Kasumi-1 (cell line): ENCODE measurements at regions not wholly inside any gene's neighbourhood (a gene's known extent, or its start where the extent isn't known, plus 50 kb on each side); places are given as distances from the start of the nearest gene placed in this dataset.
"Not testable (repeated sequence)": the region's sequence is repeated elsewhere in the genome, so short reads cannot be mapped to it uniquely, and the experiment has no call there.

ENCODE experiments used
- DNase-seq, 2 experiments: peaks; one replicate each; lab custom pipeline; 2025; lab: John Stamatoyannopoulos, UW

DNA sequence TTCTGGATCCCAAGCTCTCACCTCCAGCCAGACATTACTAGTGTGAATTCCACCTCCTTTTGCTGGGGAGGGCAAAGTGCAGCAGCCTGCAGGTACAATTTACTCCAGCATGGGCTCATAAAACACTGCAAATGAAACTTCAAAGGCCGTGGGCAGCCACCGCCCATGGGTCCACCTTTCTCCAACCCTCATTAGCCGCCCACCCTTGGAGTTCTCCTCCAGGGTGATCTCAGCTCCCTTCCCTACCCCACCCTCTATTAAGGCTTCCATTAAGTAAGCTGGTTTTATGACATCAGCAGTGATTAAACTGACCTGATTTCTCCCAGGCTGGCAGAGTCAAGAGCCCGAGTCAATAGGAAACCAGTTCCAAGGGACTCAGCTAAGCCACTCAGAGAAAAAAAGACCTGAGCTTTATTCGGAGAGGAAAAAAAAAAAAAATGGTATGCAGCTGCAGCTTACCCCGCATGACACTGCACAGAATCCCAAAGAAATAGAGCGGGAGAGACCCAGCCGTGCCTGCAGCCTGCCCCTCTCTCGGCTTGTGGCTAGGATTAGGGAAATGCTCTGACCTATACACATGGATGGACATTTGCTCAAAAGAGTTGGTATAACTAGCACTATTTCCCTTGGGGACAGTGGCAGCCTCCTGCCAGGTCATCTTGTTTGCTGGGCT, 319.6 kb downstream of the PTTG2 start:
- DNase-seq, result no peak

DNA sequence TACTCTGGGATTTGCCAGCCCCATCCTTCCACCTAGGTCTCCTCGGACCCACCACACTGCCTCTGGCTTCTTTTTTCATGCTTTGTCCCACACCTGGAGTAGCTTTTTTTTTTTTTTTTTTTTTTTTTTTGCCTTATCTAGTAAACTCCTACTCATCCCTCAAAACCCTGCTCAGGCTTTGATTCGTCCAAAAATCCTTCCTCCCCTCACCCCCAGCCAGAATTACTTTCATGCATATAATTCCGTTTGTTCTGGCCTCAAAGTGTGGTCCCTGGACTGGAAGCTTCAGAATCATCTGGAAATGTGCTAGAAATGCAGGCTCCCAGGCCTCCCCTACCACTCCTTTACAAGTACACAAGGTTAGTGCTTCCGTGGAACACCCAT, 320.1 kb downstream of the PTTG2 start:
- no peak for DNase-seq

DNA sequence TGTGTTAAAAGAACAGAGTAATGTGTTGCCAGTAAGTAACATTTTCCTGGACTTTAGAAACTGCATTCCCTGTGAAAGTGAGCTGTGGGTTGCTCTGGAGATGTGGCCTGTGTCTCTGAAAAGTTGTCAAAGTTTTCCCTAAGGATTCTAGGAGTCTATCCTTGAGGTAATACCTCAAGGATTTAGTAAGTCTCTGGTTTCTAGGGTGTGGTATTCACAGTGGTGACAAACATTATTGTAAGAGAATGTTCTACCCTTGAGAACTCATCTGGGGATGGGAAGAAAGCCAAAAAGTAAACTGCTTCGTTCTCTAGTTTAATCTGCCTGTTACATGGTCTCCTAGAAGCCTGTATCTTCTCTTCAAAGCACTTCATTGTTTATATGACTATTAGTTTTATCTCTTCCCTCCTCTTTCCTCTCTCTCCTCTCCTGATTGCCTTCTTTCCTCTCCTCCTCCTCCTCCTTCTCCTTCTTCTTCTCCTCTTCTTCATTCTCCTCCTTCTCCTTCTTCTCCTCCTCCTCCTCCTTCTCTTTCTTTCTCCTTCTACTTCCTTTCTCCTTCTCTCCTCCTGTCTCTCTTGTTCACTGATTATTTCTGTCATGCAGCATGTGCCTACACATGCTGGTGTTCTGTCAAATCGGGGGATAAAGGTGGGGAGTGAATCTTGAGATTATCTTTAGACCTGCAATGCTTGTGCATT, 321.3 kb downstream of the PTTG2 start:
- DNase-seq, result no peak

DNA sequence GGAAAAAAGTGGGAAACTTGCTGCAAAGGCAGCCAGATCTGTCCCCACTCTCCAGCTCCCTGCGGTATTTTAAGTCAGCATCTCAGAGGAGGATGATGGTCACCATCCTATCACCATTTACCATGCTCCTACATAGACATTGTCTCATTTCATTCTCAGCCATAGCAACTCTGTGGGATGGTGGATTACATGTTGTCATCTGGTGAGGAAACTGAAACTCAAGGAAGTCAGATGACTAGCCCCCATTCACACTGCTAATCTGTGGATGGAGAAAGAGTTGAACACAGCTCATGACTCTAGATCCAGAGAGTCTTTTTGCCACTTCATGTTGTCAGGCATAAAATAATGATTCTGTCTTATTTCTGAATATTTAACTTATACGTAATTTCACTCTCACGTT, 323.5 kb downstream of the PTTG2 start:
- DNase-seq, result no peak

DNA sequence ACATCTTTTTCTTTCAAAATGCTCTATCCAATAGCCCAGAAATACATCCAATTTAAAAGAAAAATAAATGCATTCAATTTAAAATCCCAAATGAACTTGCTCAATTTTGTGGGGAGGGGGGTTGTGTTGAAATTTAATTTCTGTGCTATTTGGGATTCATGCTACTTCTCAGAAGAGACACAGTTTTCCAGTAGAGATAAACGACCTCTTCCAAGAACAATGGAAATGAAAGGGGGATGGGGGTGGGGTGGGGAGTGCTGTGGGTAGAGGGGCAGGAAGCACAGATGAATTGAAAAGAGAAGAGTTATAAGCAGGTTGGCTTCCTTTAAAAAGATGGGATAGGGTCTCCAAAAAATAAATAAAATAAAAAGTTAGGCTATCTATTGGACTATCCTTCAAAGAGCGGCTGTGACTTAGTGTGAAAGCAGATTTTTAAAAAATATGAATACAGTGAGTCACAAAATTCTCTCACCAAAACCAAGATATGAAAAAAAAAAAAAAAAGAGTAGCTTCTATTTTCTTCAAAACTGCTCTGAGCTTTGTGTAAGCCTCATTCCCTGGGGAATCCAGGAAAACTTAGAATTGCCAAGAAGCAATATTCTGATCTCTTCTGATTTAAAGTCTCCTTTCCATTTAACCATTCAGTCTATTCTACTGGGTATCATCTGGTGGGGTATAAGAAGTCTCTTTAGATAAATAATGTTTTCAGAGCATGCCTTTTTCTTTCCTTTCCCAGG, 324.3 kb downstream of the PTTG2 start:
- DNase-seq, result no peak

DNA sequence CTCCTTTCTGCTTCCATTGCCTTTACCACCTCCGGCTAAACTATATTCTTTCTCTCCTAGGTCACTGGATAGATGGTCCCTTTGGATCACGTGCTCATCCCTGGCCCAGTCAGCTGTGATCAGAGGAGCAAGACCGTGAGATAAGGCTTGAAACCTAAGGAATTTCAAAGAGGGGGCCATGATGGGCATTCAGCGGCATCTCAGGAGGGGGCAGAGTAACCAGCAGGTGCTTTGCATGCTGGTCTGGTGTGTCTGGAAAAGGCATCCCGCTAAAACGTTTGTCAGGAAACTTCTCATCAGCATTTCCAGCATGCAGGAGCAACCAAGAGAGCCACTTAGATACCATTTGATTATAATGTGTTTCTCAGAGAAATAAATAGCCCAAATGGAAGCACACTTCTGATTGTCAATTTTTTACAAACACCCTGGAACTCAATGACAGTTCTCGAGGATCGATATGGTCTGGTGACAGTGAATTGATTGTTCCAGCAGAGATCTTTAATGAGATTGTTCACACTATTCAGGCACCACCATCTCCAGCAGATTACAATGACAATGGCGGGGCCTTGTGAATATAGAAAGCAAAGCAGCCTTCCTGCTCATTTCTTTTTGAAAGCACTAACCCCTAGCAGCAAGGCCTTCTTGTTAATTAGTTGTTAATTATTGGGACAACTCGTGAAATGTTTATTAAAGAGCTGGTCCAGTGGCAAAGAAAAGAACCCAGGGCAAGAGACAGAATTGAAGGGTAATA, 327.1 kb downstream of the PTTG2 start:
- DNase-seq, result no peak

DNA sequence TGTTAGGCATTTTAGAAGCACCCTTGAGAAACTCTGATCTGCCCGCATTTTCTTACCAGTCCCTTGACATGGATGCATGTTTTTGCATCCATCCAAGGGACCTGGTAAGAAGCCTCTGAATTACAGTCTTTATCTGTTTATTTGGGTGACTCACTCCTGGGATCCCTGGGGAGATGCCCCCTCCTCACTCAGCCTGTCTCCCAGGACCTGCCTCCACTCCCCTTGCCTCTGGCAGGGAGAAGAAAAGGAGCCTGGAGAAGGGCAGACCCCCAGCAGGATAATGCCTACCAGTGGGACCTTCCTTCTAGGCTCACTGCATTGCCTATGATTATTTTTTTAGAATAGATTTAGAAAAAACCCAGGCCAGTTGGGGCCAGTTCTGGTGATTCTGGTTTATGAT, 329.4 kb downstream of the PTTG2 start:
- no peak for DNase-seq

DNA sequence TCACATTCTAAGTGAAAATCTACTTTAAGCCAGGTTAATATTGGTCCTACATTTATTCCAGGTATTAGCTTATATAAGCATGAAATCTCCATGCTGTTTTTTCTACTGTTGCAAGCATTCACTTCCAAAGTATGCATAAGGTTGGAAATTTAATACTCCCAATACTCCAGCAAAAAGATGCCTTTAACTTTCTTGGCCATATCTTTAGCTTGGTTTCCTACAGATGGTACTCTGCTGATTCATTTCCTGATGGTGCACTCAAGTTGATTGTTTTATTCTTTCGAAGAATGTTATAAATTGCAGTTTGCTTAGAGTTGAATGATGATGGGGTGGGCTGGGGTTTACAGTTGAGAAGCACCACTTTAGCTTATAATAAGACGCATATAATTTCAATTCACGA, 330.2 kb downstream of the PTTG2 start:
- DNase-seq, result no peak

DNA sequence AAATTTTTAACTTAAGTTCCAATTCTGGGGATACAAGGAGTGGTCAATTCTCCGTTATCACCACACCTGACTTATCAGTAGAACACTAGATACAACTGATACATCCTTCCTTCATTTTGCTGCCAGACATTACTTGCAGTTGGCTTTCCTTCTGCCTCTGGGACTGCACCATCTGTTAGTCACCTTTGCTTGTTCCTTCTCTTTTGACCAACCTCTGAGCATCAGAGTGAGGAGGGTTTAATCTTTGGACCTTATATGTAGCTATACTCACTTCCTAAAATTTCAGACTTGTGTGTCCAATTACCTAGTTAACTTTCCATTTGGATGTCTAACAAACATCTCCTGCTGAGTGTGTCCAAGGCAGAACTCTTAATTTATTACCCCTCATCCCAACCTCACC, 330.7 kb downstream of the PTTG2 start:
- DNase-seq, result no peak

DNA sequence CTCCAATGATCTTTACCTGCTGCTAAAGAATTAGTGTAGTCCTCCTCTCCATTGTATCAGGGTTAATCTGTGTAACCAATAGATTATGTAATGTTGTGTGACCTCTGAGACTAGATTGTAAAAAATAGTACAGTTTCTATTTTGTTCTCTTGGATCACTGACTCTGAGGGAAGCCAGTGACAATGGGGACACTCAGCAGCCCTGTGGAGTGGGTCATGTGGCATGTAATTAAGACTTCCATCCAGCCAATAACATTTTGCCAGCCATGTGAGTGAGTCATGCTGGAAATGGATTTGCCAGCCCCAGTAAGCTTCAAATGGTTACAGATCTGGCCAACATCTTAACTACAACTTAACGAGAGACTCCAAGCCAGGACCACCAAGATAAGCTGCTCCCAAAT, 332.3 kb downstream of the PTTG2 start:
- no peak for DNase-seq

DNA sequence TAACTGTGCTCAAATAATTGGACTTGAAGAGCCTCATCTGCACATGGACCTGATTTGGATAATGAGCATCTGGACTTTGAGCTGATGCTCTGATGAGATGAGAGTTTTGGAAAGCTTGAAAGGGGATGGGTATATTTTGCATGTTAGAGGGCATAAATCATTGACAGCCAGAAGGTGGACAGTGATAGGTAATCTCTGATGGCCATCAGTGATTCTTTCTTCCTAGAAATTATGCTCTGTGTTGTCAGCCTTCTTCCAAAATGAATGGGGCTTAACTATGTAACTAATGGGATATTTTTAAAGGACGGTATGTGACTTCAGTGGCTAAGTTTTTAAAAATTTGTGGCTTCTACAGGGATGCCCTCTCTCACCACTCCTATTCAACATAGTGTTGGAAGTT, 334.0 kb downstream of the PTTG2 start:
- DNase-seq, result no peak

DNA sequence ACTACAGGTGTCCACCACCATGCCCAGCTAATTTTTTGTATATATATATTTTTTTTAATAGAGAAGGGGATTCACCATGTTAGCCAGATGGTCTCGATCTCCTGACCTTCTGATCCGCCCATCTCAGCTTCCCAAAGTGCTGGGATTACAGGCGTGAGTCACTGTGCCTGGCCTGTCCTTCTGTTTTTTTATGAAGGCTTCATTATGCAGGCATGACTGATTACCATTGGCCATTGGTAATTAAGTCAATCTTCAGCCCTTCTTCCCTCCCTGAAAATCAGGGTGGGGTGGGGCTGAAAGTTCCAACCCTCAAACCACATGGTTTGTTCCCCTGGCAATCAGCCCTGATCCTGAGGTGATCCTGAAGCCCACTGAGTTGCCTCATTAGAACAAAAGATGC, 336.9 kb downstream of the PTTG2 start:
- no peak for DNase-seq

DNA sequence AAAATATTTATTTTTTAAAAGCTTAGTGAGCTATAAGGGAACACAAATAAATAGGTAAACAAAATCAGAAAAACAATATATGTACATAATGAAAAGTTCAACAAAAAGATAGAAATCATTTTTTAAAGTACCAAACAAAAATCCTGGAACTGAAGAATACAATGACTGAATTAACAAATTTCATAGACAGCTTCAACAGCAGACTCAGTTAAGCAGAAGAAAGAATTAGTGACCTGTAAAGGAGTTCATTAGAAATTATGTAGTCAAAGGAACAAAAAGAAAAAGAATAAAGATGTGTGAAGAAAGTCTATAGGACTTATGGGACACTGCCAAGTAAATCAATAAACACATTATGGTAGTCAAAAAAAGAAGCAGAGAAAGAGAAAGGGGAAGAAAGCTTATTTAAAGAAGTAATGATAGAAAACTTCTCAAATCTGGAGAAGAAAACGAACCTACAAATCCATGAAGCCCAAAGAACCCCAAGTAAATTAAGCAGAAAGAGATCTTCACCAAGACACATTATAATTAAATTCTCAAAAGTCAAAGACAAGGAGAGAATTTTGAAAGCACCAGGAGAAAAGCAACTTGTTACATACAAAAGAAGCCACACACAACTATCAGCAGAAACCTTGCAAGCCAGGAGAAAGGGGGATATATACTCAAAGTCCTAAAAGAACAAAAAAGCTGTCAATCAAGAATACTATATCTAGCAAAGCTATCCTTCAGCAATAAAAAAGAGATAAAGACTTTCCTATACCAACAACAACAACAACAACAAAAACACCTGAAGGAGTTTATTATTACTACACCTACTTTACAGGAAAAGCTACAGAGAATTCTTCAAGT, 338.9 kb downstream of the PTTG2 start:
- no peak for DNase-seq

DNA sequence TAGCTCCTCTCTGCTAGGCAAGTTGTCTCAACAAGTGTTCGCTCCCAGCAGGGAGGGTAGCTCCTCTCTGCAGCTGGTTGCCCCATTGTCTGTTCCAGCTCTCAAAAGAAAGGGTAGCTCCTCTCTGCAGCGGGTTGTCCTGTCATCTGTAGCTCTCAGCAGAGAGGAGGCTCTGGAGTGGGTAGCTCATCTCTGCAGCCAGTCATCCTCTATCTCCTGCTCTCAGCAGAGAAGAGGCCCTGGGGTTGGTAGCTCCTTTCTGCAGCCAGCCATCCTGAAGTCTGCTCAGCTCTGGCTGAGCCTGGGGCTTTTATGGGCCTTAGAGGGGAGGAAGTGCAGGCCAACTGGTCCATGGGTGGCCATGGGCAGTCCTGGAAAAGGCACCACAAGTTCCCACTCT, 342.7 kb downstream of the PTTG2 start:
- DNase-seq, result no peak

DNA sequence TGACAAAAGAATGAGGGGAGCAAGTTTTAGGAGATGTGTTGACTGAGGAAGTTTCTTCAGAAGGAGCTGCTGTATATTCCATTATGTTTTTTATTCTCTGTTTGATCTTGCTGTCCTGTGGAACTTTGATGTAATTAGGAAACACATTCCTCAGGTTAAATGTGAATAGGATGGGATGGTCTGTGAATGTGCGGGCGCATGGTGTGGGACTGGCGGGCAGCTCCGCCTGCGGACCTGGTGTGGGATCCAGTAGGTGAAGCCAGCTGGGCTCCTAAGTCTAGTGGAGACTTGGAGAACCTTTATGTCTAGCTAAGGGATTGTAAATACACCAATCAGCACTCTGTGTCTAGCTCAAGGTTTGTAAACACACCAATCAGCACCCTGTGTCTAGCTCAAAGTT, 344.3 kb downstream of the PTTG2 start:
- not testable (repeated sequence) for DNase-seq

DNA sequence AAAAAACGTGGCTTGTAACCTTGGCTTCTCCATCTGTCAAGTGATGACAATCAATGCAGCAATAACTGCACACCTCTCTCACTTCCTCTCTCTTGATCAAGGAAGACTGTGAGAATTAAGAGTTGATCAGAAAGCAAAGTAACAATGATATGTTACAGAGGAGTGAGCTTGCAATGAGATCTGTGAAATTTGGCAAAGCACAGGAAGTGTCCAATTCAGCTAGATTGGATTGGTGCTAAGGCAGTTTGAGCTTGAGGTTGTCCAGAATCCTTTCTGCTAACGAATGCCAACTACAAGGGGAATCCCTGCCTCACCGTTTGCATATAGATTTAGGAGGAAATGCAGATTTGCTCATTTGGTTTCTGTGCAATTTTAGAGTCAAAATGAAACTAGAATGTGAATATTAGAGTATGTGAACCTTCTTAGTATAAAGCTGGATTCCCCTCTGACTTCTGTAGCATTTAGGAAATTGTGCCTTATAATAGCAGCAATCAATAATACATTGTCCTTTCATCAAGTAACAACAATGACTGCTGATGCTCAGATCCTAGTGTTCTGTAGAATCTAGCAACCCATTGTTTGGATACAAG, 346.4 kb downstream of the PTTG2 start:
- no peak for DNase-seq

DNA sequence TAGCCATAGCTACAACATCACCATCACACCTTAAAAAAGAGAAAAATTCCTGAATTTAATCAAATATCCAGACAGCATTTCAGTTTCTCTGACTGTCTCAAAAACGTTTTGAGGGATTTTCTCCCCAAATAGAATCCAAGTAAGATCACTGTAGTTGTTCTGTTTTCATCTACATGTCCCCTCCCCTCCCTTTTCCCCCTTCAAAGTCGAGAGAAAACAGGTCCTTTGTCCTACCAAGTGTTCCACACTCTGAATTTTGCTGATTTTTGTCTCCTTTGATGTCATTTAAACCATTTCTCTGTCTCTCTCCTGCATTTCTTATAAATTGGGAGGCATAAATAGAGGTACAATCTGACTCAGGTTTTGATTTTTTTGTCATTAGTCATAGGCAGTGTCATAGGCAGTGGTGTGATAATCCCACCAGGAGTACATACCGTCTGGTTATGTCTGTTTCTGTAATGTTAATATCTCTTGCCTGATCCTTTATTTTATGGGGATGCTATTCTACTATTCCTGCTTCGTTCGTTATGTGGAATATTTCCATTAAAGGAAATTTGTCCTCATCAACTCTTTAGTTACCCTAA, 348.6 kb downstream of the PTTG2 start:
- no peak for DNase-seq

DNA sequence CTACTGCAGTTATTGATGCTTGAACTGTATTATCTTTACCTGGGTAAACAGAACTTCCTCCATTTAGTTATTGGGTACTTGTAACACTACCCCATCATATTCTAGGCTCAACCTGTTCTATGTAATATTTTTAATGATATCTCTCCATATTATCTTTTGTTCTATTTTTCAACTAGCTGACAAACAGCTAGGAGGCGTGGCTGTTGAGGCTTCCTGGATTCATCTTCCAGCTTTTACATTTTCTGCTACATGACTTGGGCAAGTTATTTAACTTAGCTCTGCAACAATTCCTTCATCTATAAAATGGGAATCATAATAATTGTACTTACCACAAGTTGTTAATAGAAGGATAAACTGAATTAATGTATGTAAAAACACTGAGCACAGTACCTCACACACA, 349.3 kb downstream of the PTTG2 start:
- DNase-seq, result no peak

DNA sequence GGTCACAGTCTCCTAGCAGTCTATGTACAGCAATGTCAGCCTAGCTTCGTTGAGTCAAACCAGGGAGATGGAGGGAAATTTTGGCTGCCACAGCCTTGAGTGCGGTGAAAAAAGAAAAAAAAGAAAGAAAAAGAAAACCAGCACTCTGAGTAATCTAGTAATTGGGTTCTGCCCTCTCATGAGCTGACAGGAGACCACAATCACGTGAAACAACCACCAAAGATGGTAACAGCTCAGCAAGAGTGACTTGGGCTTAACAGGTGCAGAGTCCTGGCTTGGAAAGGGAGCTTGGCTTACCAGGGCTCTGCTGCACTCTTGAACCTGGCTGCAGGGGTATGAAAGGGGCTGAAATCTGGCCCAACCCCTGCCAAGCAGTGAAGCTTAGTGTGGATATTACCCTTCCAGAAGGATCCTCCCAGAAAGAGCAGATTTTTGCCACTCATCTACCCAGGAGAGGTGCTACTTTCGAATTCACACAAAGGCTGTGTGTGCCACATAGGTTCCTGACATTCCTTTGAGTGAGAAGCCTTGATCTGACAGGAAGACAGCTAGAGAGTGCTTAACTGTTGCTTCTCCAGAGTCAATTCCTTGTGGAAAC, 350.3 kb downstream of the PTTG2 start:
- no peak for DNase-seq

DNA sequence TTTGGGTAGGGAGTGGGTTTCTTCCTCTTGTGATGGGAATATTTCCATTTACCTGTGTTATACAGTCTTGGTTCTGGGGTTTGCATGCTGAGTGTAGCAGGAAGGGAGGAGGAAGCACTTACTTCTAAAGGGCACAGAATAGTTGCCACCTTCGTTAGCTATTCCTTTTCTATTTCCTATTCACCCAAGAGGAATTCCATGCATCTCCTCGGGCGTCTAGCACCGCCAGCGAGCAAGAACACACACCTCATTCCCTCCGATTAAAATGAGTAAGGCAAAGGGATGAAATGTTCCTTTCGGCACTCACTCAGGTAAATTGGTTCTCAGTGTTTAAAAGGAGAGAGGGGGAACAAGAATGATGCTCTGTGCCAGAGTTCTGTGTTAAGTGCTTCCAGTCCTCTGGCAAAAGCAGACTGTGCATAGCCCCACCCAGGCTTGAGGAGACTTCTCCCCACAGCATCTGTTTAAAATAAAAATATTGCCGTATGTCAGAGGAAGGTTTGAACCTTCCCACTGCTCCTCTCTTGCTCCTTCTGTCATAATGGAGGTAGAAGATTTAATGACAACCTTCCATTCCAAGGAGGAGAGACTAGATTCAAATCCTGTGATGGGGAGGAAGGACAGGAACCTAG, 351.4 kb downstream of the PTTG2 start:
- DNase-seq, result no peak
